ENCODE measurements at regions not wholly inside any gene's neighbourhood (a gene's known extent, or its start where the extent isn't known, plus 50 kb on each side); places are given as distances from the start of the nearest gene placed in this dataset.

- TF ChIP-seq CTCF (conservative IDR thresholded peaks at IDR 0.05) (no peak), ZFX (IDR thresholded peaks at IDR 0.05) (no peak)
These were observed 210.8 kb upstream of the FUT9 start for GRCh38 chr6:95804847-95805541.

All from C4-2B (cell line).